HEK293 (cell line): ENCODE measurements at regions not wholly inside any gene's neighbourhood (a gene's known extent, or its start where the extent isn't known, plus 50 kb on each side); places are given as distances from the start of the nearest gene placed in this dataset.

Experiments used
- CTCF ChIA-PET: fragments of 350-600 bp; formaldehyde crosslinking; extraction: SDS; loops from one replicate; lab custom pipeline; 2021; ENCODE audit warnings: antibody characterized with exemption; lab: Yijun Ruan, JAX
- POLR2A ChIA-PET: fragments of 300-600 bp; formaldehyde crosslinking; extraction: SDS; loops from one replicate; lab custom pipeline; 2020; ENCODE audit warnings: antibody characterized with exemption, inconsistent platforms; lab: Yijun Ruan, JAX
- H3K27ac ChIP-seq: fragments of 200-500 bp; sonication (Bioruptor generic); 2 replicates; pipeline ENCODE4 v1.5.1; 2014; ENCODE audit warnings: low read depth, low read length, control low read depth, inconsistent platforms; ENCODE audit errors: extremely low read depth
- H3K36me3 ChIP-seq, 2 experiments: fragments of 200-500 bp in 1 of 2; sonication (Bioruptor generic) in 1 of 2; 1 replicate in 1 of 2; 2 replicates in 1 of 2; pipeline ENCODE4 v1.5.1; 2014 to 2017; ENCODE audit warnings: inconsistent platforms in 2 of 2, low read length in 2 of 2; ENCODE audit not compliant: control insufficient read depth in 2 of 2, insufficient read depth in 1 of 2
- H3K4me1 ChIP-seq: fragments of 200-500 bp; sonication (Bioruptor generic); 2 replicates; pipeline ENCODE4 v1.5.1; 2014; ENCODE audit warnings: mild to moderate bottlenecking, low read length, inconsistent platforms; ENCODE audit not compliant: control insufficient read depth, insufficient read depth
- H3K4me3 ChIP-seq: 2 replicates; pipeline ENCODE4 v1.5.1; 2011; ENCODE audit warnings: low read depth, mild to moderate bottlenecking, control low read depth, low read length, moderate library complexity
- H3K9me3 ChIP-seq: fragments of 200-500 bp; sonication (Bioruptor generic); 2 replicates; pipeline ENCODE4 v1.5.1; 2014; ENCODE audit warnings: low read depth, low read length, inconsistent platforms; ENCODE audit not compliant: control insufficient read depth, insufficient read depth
- GLIS1 ChIP-seq: fragments of 450-650 bp; formaldehyde crosslinking; IDR thresholded peaks from 2 replicates; pipeline ENCODE4 v1.5.1; 2016; ENCODE audit warnings: missing biosample characterization, missing genetic modification characterization
- RBAK ChIP-seq: fragments of 450-650 bp; formaldehyde crosslinking; IDR thresholded peaks from 2 replicates; pipeline ENCODE4 v1.5.1; 2016; ENCODE audit warnings: missing biosample characterization, missing genetic modification characterization
- TRIM28 ChIP-seq: IDR thresholded peaks from 2 replicates; pipeline ENCODE4 v1.6.1; 2011; ENCODE audit warnings: low read length, control low read depth, borderline replicate concordance
- ZNF132 ChIP-seq: fragments of 450-650 bp; formaldehyde crosslinking; IDR thresholded peaks from 2 replicates; pipeline ENCODE4 v1.5.1; 2017; ENCODE audit warnings: missing biosample characterization, missing genetic modification characterization, borderline replicate concordance
- ZNF202 ChIP-seq: fragments of 450-650 bp; formaldehyde crosslinking; IDR thresholded peaks from 2 replicates; pipeline ENCODE4 v1.5.1; 2016; ENCODE audit warnings: missing biosample characterization, missing genetic modification characterization, borderline replicate concordance
- ZNF221 ChIP-seq: fragments of 450-650 bp; formaldehyde crosslinking; IDR thresholded peaks from 2 replicates; pipeline ENCODE4 v1.5.1; 2017; ENCODE audit warnings: missing biosample characterization, missing genetic modification characterization, borderline replicate concordance
- ZNF292 ChIP-seq: fragments of 450-650 bp; formaldehyde crosslinking; IDR thresholded peaks from 2 replicates; pipeline ENCODE4 v1.5.1; 2016; ENCODE audit warnings: low read depth, missing biosample characterization, missing genetic modification characterization, borderline replicate concordance
- ZNF302 ChIP-seq: fragments of 450-650 bp; formaldehyde crosslinking; IDR thresholded peaks from 2 replicates; pipeline ENCODE4 v1.5.1; 2016; ENCODE audit warnings: missing biosample characterization, missing genetic modification characterization, low read depth
- ZNF354C ChIP-seq: fragments of 450-650 bp; formaldehyde crosslinking; IDR thresholded peaks from 2 replicates; pipeline ENCODE4 v1.5.1; 2016; ENCODE audit warnings: missing biosample characterization, missing genetic modification characterization, low read depth, borderline replicate concordance
- ZNF366 ChIP-seq: fragments of 450-650 bp; formaldehyde crosslinking; conservative IDR thresholded peaks from 2 replicates; pipeline ENCODE4 v1.5.1; 2016; ENCODE audit warnings: missing biosample characterization, missing genetic modification characterization
- ZNF48 ChIP-seq: fragments of 450-650 bp; formaldehyde crosslinking; IDR thresholded peaks from 2 replicates; pipeline ENCODE4 v1.5.1; 2016; ENCODE audit warnings: missing biosample characterization, missing genetic modification characterization
- ZNF658 ChIP-seq: fragments of 450-650 bp; formaldehyde crosslinking; IDR thresholded peaks from 2 replicates; pipeline ENCODE4; 2016; ENCODE audit warnings: missing biosample characterization, missing genetic modification characterization
- ZNF664 ChIP-seq: fragments of 450-650 bp; formaldehyde crosslinking; IDR thresholded peaks from 2 replicates; pipeline ENCODE4 v1.5.1; 2016; ENCODE audit warnings: missing biosample characterization, missing genetic modification characterization
- ZNF777 ChIP-seq: fragments of 450-650 bp; formaldehyde crosslinking; IDR thresholded peaks from 2 replicates; pipeline ENCODE4 v1.5.1; 2017; ENCODE audit warnings: missing biosample characterization, missing genetic modification characterization, borderline replicate concordance
- TF ChIP-seq, protein P1 (sequence below): fragments of 450-650 bp; formaldehyde crosslinking; IDR thresholded peaks from 2 replicates; pipeline ENCODE4 v1.5.1; 2017; ENCODE audit warnings: missing biosample characterization, missing genetic modification characterization
- TF ChIP-seq, protein P2 (sequence below): fragments of 450-650 bp; formaldehyde crosslinking; IDR thresholded peaks from 2 replicates; pipeline ENCODE4; 2016; ENCODE audit warnings: missing biosample characterization, missing genetic modification characterization
- TF ChIP-seq, protein P3 (sequence below): fragments of 450-650 bp; formaldehyde crosslinking; IDR thresholded peaks from 2 replicates; pipeline ENCODE4 v1.5.1; 2016; ENCODE audit warnings: missing biosample characterization, missing genetic modification characterization
- TF ChIP-seq, protein P4 (sequence below): fragments of 450-650 bp; formaldehyde crosslinking; IDR thresholded peaks from 2 replicates; pipeline ENCODE4 v1.5.1; 2016; ENCODE audit warnings: missing biosample characterization, missing genetic modification characterization
- TF ChIP-seq, protein P5 (sequence below): fragments of 450-650 bp; formaldehyde crosslinking; IDR thresholded peaks from 2 replicates; pipeline ENCODE4 v1.5.1; 2017; ENCODE audit warnings: missing biosample characterization, mild to moderate bottlenecking, missing genetic modification characterization, moderate library complexity

DNA sequence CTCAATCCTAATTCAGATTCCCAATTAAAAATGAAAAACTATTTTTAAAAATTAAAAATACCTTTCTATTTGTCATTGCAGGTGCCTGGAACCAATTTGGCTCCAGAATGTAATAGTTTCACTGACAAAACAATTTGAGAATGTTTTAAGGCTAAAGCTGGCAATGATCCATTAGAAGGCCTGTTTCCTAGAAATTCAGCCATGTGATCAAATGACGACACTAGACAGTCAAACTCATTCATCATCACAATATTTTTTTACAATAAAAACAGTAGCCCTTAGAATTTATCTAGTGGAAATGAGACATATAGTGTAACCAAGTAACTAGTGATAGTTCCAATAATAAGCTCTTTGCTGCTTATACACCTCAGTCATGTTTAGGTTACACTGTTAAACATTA, 75.4 kb upstream of the MAP3K1 start:
- Histone ChIP-seq H3K27ac (no peak overlapping the region), H3K4me3 (no peak overlapping the region), H3K36me3 (no peaks in the 10 kb centered on the region), H3K9me3 (no peaks in the 10 kb centered on the region), H3K4me1 (no peaks in the 10 kb centered on the region; the same call in 1 of the 2 replicates)
- TF ChIP-seq, protein P1, sequence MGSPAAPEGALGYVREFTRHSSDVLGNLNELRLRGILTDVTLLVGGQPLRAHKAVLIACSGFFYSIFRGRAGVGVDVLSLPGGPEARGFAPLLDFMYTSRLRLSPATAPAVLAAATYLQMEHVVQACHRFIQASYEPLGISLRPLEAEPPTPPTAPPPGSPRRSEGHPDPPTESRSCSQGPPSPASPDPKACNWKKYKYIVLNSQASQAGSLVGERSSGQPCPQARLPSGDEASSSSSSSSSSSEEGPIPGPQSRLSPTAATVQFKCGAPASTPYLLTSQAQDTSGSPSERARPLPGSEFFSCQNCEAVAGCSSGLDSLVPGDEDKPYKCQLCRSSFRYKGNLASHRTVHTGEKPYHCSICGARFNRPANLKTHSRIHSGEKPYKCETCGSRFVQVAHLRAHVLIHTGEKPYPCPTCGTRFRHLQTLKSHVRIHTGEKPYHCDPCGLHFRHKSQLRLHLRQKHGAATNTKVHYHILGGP (tag by site-specific recombination) = peak; percentile 60; the same call in 1 of the 2 replicates
- TF ChIP-seq, protein P2, sequence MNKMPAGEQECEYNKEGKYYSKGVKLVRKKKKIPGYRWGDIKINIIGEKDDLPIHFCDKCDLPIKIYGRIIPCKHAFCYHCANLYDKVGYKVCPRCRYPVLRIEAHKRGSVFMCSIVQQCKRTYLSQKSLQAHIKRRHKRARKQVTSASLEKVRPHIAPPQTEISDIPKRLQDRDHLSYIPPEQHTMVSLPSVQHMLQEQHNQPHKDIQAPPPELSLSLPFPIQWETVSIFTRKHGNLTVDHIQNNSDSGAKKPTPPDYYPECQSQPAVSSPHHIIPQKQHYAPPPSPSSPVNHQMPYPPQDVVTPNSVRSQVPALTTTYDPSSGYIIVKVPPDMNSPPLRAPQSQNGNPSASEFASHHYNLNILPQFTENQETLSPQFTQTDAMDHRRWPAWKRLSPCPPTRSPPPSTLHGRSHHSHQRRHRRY = no peak
- TF ChIP-seq GLIS1 (no peak), ZNF221 (tag by site-specific recombination) (no peak)
- TF ChIP-seq, protein P3, sequence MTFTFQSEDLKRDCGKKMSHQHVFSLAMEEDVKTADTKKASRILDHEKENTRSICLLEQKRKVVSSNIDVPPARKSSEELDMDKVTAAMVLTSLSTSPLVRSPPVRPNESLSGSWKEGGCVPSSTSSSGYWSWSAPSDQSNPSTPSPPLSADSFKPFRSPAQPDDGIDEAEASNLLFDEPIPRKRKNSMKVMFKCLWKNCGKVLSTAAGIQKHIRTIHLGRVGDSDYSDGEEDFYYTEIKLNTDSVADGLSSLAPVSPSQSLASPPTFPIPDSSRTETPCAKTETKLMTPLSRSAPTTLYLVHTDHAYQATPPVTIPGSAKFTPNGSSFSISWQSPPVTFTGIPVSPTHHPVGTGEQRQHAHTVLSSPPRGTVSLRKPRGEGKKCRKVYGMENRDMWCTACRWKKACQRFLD (tag by site-specific recombination) = no peak
- POLR2A ChIA-PET = interaction anchor here (0.8 kb wide), 1 partner anchor 101 kb away, joined by 3 read pairs; no protein-coding TSS in a partner anchor
- CTCF ChIA-PET = interaction anchor here (0.7 kb wide), 1 partner anchor 314 kb away, joined by 3 read pairs; no protein-coding TSS in a partner anchor

DNA sequence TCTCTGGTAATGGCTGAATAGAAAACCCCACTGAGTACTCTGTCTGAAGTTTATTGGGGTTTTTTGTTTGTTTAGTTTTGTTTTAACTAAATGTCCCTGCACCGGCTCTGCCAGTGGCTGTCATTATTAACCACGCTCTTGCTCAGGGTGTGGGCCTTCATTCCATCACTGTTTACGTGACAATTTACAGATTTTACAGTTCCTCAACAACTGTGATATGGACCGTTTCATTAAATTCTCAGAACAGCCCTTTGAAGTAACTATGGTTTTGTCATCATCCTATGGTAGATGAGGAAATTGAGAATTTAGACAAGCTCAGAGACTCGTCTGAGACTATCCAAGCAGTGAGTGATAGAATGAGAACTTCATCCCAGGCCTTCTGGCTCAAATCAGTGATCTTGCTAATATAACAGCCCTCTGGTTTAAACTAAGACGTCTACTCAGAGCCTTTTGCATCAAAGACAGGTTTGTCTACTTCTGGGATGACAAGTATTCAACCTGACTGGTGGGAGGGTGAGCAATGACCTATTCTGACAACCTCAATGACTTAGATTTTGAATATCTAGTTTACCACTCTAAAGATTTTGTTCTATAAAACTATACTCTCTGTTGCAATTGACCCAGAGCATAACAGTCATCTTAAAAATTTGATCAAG, 77.3 kb upstream of the MAP3K1 start:
- POLR2A ChIA-PET = no interaction called here
- CTCF ChIA-PET = no interaction called here
- Histone ChIP-seq H3K4me3 (no peak overlapping the region), H3K27ac (no peak overlapping the region), H3K9me3 (no peaks in the 10 kb centered on the region), H3K36me3 (no peaks in the 10 kb centered on the region), H3K4me1 (no peaks in the 10 kb centered on the region; the same call in 1 of the 2 replicates)
- TF ChIP-seq ZNF658 (tag by site-specific recombination) = no peak
- no peak for TF ChIP-seq ZNF777 (tag by site-specific recombination)
- TF ChIP-seq ZNF664 = no peak
- no peak for TF ChIP-seq ZNF48
- no peak for TF ChIP-seq RBAK (tag by site-specific recombination)
- TF ChIP-seq GLIS1 = no peak
- TF ChIP-seq, protein P4, sequence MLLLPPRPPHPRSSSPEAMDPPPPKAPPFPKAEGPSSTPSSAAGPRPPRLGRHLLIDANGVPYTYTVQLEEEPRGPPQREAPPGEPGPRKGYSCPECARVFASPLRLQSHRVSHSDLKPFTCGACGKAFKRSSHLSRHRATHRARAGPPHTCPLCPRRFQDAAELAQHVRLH (tag by site-specific recombination) = no peak

DNA sequence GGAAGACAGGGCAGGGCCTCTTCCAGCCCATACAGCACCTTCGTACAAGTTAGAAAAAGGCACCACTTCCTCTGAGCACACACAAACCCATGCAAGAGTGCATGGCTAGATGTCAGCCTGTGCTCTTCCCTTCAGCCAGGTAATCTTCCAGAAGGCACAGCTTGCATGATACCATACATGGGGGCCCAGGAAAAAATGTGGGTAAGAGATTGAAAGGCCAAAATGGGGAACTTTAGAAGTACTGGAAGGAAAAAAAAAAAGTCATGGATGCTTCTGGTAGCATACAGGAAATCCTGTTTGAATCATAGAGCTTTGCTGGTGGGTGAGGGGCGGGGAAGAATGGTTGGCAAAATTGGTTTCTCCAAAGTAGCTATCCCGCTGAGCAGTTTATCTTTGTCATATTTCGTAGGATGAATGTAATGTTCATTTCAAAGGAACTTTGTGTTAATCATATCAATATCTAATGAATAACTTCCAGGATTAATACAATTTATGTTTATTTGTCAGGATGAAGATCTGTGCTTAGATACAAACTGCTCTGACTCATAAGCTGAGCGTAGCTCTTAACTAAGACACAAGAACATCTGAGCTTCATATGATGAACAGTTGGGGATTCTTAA, 78.2 kb upstream of the MAP3K1 start:
- Histone ChIP-seq H3K36me3 (no peaks in the 10 kb centered on the region), H3K9me3 (no peaks in the 10 kb centered on the region), H3K4me3 (no peak overlapping the region), H3K27ac (no peak overlapping the region), H3K4me1 (no peaks in the 10 kb centered on the region; the same call in 1 of the 2 replicates)
- ChIA-PET POLR2A (no interaction called here), CTCF (interaction anchor here (0.6 kb wide), 1 partner anchor 14 kb away, joined by 3 read pairs; no protein-coding TSS in a partner anchor)
- TF ChIP-seq ZNF292 (tag by site-specific recombination) (no peak), ZNF302 (tag by site-specific recombination) (no peak), ZNF202 (tag by site-specific recombination) (no peak), ZNF132 (tag by site-specific recombination) (no peak), TRIM28 (no peak), ZNF354C (tag by site-specific recombination) (no peak), ZNF366 (no peak)
- TF ChIP-seq, protein P2 = no peak
- TF ChIP-seq, protein P3 (tag by site-specific recombination) = no peak
- TF ChIP-seq, protein P1 (tag by site-specific recombination) = no peak
- TF ChIP-seq, protein P5, sequence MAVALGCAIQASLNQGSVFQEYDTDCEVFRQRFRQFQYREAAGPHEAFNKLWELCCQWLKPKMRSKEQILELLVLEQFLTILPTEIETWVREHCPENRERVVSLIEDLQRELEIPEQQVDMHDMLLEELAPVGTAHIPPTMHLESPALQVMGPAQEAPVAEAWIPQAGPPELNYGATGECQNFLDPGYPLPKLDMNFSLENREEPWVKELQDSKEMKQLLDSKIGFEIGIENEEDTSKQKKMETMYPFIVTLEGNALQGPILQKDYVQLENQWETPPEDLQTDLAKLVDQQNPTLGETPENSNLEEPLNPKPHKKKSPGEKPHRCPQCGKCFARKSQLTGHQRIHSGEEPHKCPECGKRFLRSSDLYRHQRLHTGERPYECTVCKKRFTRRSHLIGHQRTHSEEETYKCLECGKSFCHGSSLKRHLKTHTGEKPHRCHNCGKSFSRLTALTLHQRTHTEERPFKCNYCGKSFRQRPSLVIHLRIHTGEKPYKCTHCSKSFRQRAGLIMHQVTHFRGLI (tag by site-specific recombination) = no peak
